ENCODE measurements at regions not wholly inside any gene's neighbourhood (a gene's known extent, or its start where the extent isn't known, plus 50 kb on each side); places are given as distances from the start of the nearest gene placed in this dataset.
A peak's percentile ranks its signal among the peaks of the same experiment; 100 is the strongest.

- no peak for TF ChIP-seq MAX (IDR thresholded peaks at IDR 0.05)
- TF ChIP-seq POLR2A (IDR thresholded peaks at IDR 0.05; ENCODE audit: low read length) = no peak
- TF ChIP-seq E2F6 (IDR thresholded peaks at IDR 0.05; ENCODE audit: borderline replicate concordance, low read depth) = no peak
- no peak for TF ChIP-seq EHMT2 (IDR thresholded peaks at IDR 0.05; ENCODE audit: low read depth)
- TF ChIP-seq ZSCAN20 (CRISPR knock-in tag; IDR thresholded peaks at IDR 0.05) = no peak
- no peak for TF ChIP-seq CHD4 (IDR thresholded peaks at IDR 0.05; ENCODE audit: borderline replicate concordance)
- no peak for TF ChIP-seq HEYL (CRISPR knock-in tag; IDR thresholded peaks at IDR 0.05)
- no peak for TF ChIP-seq ATOH8 (CRISPR knock-in tag; IDR thresholded peaks at IDR 0.05; ENCODE audit: low read depth)
- no peak for TF ChIP-seq EP300 (IDR thresholded peaks at IDR 0.05)
- TF ChIP-seq RFX5 (IDR thresholded peaks at IDR 0.05) = no peak
Measured at GRCh38 chr15:50840520-50840919, 68.0 kb upstream of the AP4E1 start (continued).

- 76% methylated on average over 9 of the region's 9 CpGs for WGBS (ENCODE audit: missing lambda C conversion rate)
- ChIA-PET POLR2A (no interaction called here), CTCF (no interaction called here)
- H3K9me3 ChIP-seq = no peaks in the 10 kb centered on the region
- ATAC-seq (no peak), FAIRE-seq (peak; percentile 90), DNase-seq (ENCODE audit: low read depth in 1 of 2, low spot score in 1 of 2) (no peak)
- H3K4me3 ChIP-seq = no peak overlapping the region
- no peak overlapping the region for H3K27ac ChIP-seq
- peaks cover 5% of the 10 kb centered on the region; the same call in 1 of the 3 replicates for H3K4me1 ChIP-seq
- no peak overlapping the region for H3K4me2 ChIP-seq
- TF ChIP-seq EHMT2 (IDR thresholded peaks at IDR 0.05; ENCODE audit: low read depth) (no peak), RAD21 (conservative IDR thresholded peaks at IDR 0.05 in 1 of 2, IDR thresholded peaks at IDR 0.05 in 1 of 2) (no peak), RARB (CRISPR knock-in tag; IDR thresholded peaks at IDR 0.05) (no peak), HOXB13 (CRISPR knock-in tag; IDR thresholded peaks at IDR 0.05; ENCODE audit: low read depth) (no peak), MYC (IDR thresholded peaks at IDR 0.05; ENCODE audit: borderline replicate concordance, low read length) (no peak), HMGXB4 (CRISPR knock-in tag; IDR thresholded peaks at IDR 0.05; ENCODE audit: borderline replicate concordance) (no peak), FOXS1 (CRISPR knock-in tag; IDR thresholded peaks at IDR 0.05) (no peak), POLR2A (IDR thresholded peaks at IDR 0.05; ENCODE audit: low read length) (no peak), BHLHE40 (IDR thresholded peaks at IDR 0.05; ENCODE audit: low read depth, low read length) (no peak), CBX8 (IDR thresholded peaks at IDR 0.05) (no peak), TFCP2L1 (CRISPR knock-in tag; IDR thresholded peaks at IDR 0.05) (no peak), FOSB (CRISPR knock-in tag; IDR thresholded peaks at IDR 0.05) (no peak), ZC3H11A (IDR thresholded peaks at IDR 0.05) (no peak), ZSCAN20 (CRISPR knock-in tag; IDR thresholded peaks at IDR 0.05) (no peak), RNF2 (IDR thresholded peaks at IDR 0.05; ENCODE audit: borderline replicate concordance, low read depth) (no peak), GATA3 (IDR thresholded peaks at IDR 0.05; ENCODE audit: borderline replicate concordance) (no peak)
Measured at GRCh38 chr15:50837256-50837770, 71.2 kb upstream of the AP4E1 start.
